HCT116 (cell line): ENCODE measurements at regions not wholly inside any gene's neighbourhood (a gene's known extent, or its start where the extent isn't known, plus 50 kb on each side); places are given as distances from the start of the nearest gene placed in this dataset.

ENCODE experiments used
- ATAC-seq: fragments of 200-7000 bp; cut with Tn5 transposase; 2 replicates; pipeline ENCODE4 v1.9.1; 2020; ENCODE audit warnings: mild to moderate bottlenecking, moderate library complexity
- BruUV-seq: library from RNA; stranded (reverse); fragments of 400-500 nt; replicated peaks from 2 replicates; lab custom pipeline; 2021; lab: Mats Ljungman, UMichigan
- CTCF ChIA-PET: fragments of 300-600 bp; sonication (Branson Sonifier 250); formaldehyde crosslinking; loops from one replicate; lab custom pipeline; 2021; ENCODE audit warnings: antibody characterized with exemption; lab: Charles Lee
- POLR2A ChIA-PET: fragments of 300-600, 350-600 bp; sonication (Branson Sonifier 250); formaldehyde crosslinking; loops from one replicate; lab custom pipeline; 2021; ENCODE audit warnings: antibody characterized with exemption; lab: Charles Lee
- RAD21 ChIA-PET, 2 experiments: fragments of 300-600 bp; sonication (Branson Sonifier 250); formaldehyde crosslinking; loops; one replicate each; lab custom pipeline; 2023; ENCODE audit warnings: low total read pairs in 2 of 2; ENCODE audit not compliant: uncharacterized antibody in 2 of 2, unreplicated experiment in 2 of 2, low non-redundant PET in 1 of 2; lab: Charles Lee
- DNase-seq: peaks from one replicate; pipeline ENCODE4 v3.0.0-alpha.2; 2010; ENCODE audit warnings: low read depth, low spot score
- H2AFZ ChIP-seq: fragments of 200-600 bp; shearing (Covaris generic), sonication (generic); 2 replicates; pipeline ENCODE4 v1.6.1; 2017; ENCODE audit warnings: low read depth, mixed run types, mixed read lengths, antibody characterized with exemption, low read length; ENCODE audit not compliant: poor library complexity, severe bottlenecking
- H3K27ac ChIP-seq: 2 replicates; pipeline ENCODE4 v1.5.1; 2012; ENCODE audit warnings: low read depth, low read length
- H3K27me3 ChIP-seq: fragments of 200-600 bp; sonication (generic); 2 replicates; pipeline ENCODE4 v1.6.1; 2016; ENCODE audit warnings: mixed run types, low read length, mixed read lengths; ENCODE audit not compliant: insufficient read depth
- H3K36me3 ChIP-seq, 2 experiments: fragments of 200-500 bp in 1 of 2; fragments of 200-600 bp in 1 of 2; sonication (Bioruptor generic) in 1 of 2; sonication (generic) in 1 of 2; 2 replicates each; pipeline versions ENCODE4 v1.5.1 to v1.6.1; 2014 to 2016; ENCODE audit warnings: low read length in 2 of 2, inconsistent platforms in 1 of 2, mixed read lengths in 1 of 2, mixed run types in 1 of 2; ENCODE audit not compliant: insufficient read depth in 2 of 2, control insufficient read depth in 1 of 2
- H3K4me1 ChIP-seq, 2 experiments: fragments of 200-600 bp in 1 of 2; sonication (generic) in 1 of 2; 2 replicates each; pipeline versions ENCODE4 v1.5.1 to v1.6.1; 2012 to 2017; ENCODE audit warnings: low read length in 2 of 2, inconsistent platforms in 1 of 2, mild to moderate bottlenecking in 1 of 2, mixed read lengths in 1 of 2, mixed run types in 1 of 2, moderate library complexity in 1 of 2; ENCODE audit not compliant: insufficient read depth in 2 of 2, control insufficient read depth in 1 of 2
- H3K4me2 ChIP-seq: fragments of 200-600 bp; sonication (generic); 2 replicates; pipeline ENCODE4 v1.6.1; 2017; ENCODE audit warnings: mixed run types, low read length, mixed read lengths
- H3K4me3 ChIP-seq, 2 experiments: fragments of 200-600 bp in 1 of 2; sonication (generic) in 1 of 2; replicated peaks in 1 of 2; 2 replicates each; pipeline ENCODE4 v1.5.1; 2011 to 2016; ENCODE audit warnings: low read length in 2 of 2, control low read depth in 1 of 2, low read depth in 1 of 2, mild to moderate bottlenecking in 1 of 2, mixed read lengths in 1 of 2, mixed run types in 1 of 2
- H3K79me2 ChIP-seq: fragments of 200-600 bp; sonication (generic); 2 replicates; pipeline ENCODE4 v1.6.1; 2017; ENCODE audit warnings: mild to moderate bottlenecking, mixed run types, low read length, moderate library complexity, mixed read lengths; ENCODE audit not compliant: insufficient read depth
- H3K9ac ChIP-seq: fragments of 200-600 bp; sonication (generic); 2 replicates; pipeline ENCODE4 v1.6.1; 2016; ENCODE audit warnings: low read length, mixed read lengths
- H3K9me2 ChIP-seq: fragments of 200-600 bp; sonication (generic), shearing (Covaris generic); 2 replicates; pipeline ENCODE4 v1.6.1; 2017; ENCODE audit warnings: mixed run types, mild to moderate bottlenecking, moderate library complexity; ENCODE audit not compliant: insufficient read depth
- H3K9me3 ChIP-seq, 2 experiments: fragments of 200-500 bp in 1 of 2; fragments of 200-600 bp in 1 of 2; sonication (Bioruptor generic) in 1 of 2; sonication (generic) in 1 of 2; 2 replicates each; pipeline ENCODE4 v1.6.1; 2014 to 2017; ENCODE audit warnings: low read length in 2 of 2, mixed read lengths in 2 of 2, inconsistent platforms in 1 of 2, low read depth in 1 of 2, mild to moderate bottlenecking in 1 of 2, mixed run types in 1 of 2, moderate library complexity in 1 of 2; ENCODE audit not compliant: control insufficient read depth in 1 of 2, insufficient read depth in 1 of 2
- H4K20me1 ChIP-seq: fragments of 200-600 bp; sonication (generic), shearing (Covaris generic); 2 replicates; pipeline ENCODE4 v1.6.1; 2017; ENCODE audit warnings: mixed run types, mild to moderate bottlenecking, moderate library complexity; ENCODE audit not compliant: insufficient read depth
- EGR1 ChIP-seq: IDR thresholded peaks from 2 replicates; pipeline ENCODE4 v1.6.1; 2012; ENCODE audit warnings: low read depth
- ELF1 ChIP-seq: IDR thresholded peaks from 2 replicates; pipeline ENCODE4 v1.6.1; 2012; ENCODE audit warnings: low read depth, borderline replicate concordance
- EZH2 ChIP-seq: fragments of 200-600 bp; sonication (generic); IDR thresholded peaks from 2 replicates; pipeline ENCODE4 v1.6.1; 2017; ENCODE audit warnings: antibody characterized with exemption, mixed run types
- EZH2phosphoT487 ChIP-seq: fragments of 200-600 bp; IDR thresholded peaks from 2 replicates; pipeline ENCODE4 v1.6.1; 2018; ENCODE audit warnings: antibody characterized with exemption, borderline replicate concordance
- FOSL1 ChIP-seq: IDR thresholded peaks from 2 replicates; pipeline ENCODE4 v1.6.1; 2012; ENCODE audit warnings: low read depth
- JUND ChIP-seq: IDR thresholded peaks from 2 replicates; pipeline ENCODE4 v1.6.1; 2012
- POLR2AphosphoS5 ChIP-seq: IDR thresholded peaks from 2 replicates; pipeline ENCODE4 v1.6.1; 2011; ENCODE audit warnings: mild to moderate bottlenecking, low read depth, low read length, moderate library complexity
- RAD21 ChIP-seq: IDR thresholded peaks from 2 replicates; pipeline ENCODE4 v1.6.1; 2012; ENCODE audit warnings: low read depth, mild to moderate bottlenecking
- REST ChIP-seq: IDR thresholded peaks from 2 replicates; pipeline ENCODE4 v1.6.1; 2012; ENCODE audit warnings: low read depth
- SP1 ChIP-seq: IDR thresholded peaks from 2 replicates; pipeline ENCODE4 v1.6.1; 2012; ENCODE audit warnings: low read depth
- SRF ChIP-seq: IDR thresholded peaks from 2 replicates; pipeline ENCODE4 v1.6.1; 2012; ENCODE audit warnings: low read depth
- YY1 ChIP-seq: IDR thresholded peaks from 2 replicates; pipeline ENCODE4 v1.6.1; 2011; ENCODE audit warnings: low read length, low read depth, moderate library complexity, mild to moderate bottlenecking; ENCODE audit not compliant: insufficient replicate concordance; ENCODE audit errors: extremely low read depth
- ZFX ChIP-seq: fragments of 450-650 bp; IDR thresholded peaks from 2 replicates; pipeline ENCODE4 v1.6.1; 2017
- intact Hi-C: fragments of 100-400 bp; cut with micrococcal nuclease; formaldehyde crosslinking; loops from 2 replicates; pipeline ENCODE4 v1.10.0; 2022
- TF ChIP-seq, protein P1 (sequence below), 3 experiments: fragments of 200-600 bp in 1 of 3; sonication (generic) in 1 of 3; IDR thresholded peaks in 2 of 3; conservative IDR thresholded peaks in 1 of 3; 2 replicates each; pipeline ENCODE4 v1.5.1; 2012 to 2017; ENCODE audit warnings: low read depth in 2 of 3, low read length in 2 of 3, antibody characterized with exemption in 1 of 3, borderline replicate concordance in 1 of 3, control low read depth in 1 of 3, mild to moderate bottlenecking in 1 of 3, mixed read lengths in 1 of 3, mixed run types in 1 of 3, moderate library complexity in 1 of 3; ENCODE audit not compliant: insufficient read depth in 1 of 3
- TF ChIP-seq, protein P2 (sequence below): IDR thresholded peaks from 2 replicates; pipeline ENCODE4 v1.6.1; 2011; ENCODE audit warnings: mild to moderate bottlenecking, low read length, moderate library complexity; ENCODE audit not compliant: insufficient replicate concordance; ENCODE audit errors: extremely low read depth
- TF ChIP-seq, protein P3 (sequence below): IDR thresholded peaks from 2 replicates; pipeline ENCODE4 v1.6.1; 2012

- Histone ChIP-seq H3K27ac (no peak overlapping the region), H4K20me1 (no peaks in the 10 kb centered on the region), H3K79me2 (no peaks in the 10 kb centered on the region), H3K9ac (no peak overlapping the region), H3K4me2 (no peak overlapping the region), H3K9me3 (0 out of 4 replicates have a peak, but pooled peaks cover 0 to 4% of the 10 kb centered on the region in 2 experiments), H3K4me1 (no peaks in the 10 kb centered on the region), H3K4me3 (no peak overlapping the region), H3K36me3 (no peaks in the 10 kb centered on the region), H3K9me2 (no peaks in the 10 kb centered on the region), H2AFZ (no peak overlapping the region), H3K27me3 (no peaks in the 10 kb centered on the region)
- TF ChIP-seq POLR2AphosphoS5 = no peak
- no peak for TF ChIP-seq ZFX
- TF ChIP-seq EGR1 = no peak
- no peak for TF ChIP-seq SP1
- TF ChIP-seq YY1 = no peak
- no peak for TF ChIP-seq ELF1
- no peak for TF ChIP-seq JUND
- TF ChIP-seq REST = no peak
- no peak for TF ChIP-seq SRF
- TF ChIP-seq EZH2 = no peak
- no peak for TF ChIP-seq EZH2phosphoT487
- TF ChIP-seq RAD21 = no peak
- TF ChIP-seq FOSL1 = no peak
- TF ChIP-seq, protein P1, sequence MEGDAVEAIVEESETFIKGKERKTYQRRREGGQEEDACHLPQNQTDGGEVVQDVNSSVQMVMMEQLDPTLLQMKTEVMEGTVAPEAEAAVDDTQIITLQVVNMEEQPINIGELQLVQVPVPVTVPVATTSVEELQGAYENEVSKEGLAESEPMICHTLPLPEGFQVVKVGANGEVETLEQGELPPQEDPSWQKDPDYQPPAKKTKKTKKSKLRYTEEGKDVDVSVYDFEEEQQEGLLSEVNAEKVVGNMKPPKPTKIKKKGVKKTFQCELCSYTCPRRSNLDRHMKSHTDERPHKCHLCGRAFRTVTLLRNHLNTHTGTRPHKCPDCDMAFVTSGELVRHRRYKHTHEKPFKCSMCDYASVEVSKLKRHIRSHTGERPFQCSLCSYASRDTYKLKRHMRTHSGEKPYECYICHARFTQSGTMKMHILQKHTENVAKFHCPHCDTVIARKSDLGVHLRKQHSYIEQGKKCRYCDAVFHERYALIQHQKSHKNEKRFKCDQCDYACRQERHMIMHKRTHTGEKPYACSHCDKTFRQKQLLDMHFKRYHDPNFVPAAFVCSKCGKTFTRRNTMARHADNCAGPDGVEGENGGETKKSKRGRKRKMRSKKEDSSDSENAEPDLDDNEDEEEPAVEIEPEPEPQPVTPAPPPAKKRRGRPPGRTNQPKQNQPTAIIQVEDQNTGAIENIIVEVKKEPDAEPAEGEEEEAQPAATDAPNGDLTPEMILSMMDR (IDR thresholded peaks at IDR 0.05 in 2 of 3, conservative IDR thresholded peaks at IDR 0.05 in 1 of 3; ENCODE audit: borderline replicate concordance in 1 of 3, insufficient read depth in 1 of 3, low read depth in 2 of 3, low read length in 2 of 3) = no peak
- TF ChIP-seq, protein P2, sequence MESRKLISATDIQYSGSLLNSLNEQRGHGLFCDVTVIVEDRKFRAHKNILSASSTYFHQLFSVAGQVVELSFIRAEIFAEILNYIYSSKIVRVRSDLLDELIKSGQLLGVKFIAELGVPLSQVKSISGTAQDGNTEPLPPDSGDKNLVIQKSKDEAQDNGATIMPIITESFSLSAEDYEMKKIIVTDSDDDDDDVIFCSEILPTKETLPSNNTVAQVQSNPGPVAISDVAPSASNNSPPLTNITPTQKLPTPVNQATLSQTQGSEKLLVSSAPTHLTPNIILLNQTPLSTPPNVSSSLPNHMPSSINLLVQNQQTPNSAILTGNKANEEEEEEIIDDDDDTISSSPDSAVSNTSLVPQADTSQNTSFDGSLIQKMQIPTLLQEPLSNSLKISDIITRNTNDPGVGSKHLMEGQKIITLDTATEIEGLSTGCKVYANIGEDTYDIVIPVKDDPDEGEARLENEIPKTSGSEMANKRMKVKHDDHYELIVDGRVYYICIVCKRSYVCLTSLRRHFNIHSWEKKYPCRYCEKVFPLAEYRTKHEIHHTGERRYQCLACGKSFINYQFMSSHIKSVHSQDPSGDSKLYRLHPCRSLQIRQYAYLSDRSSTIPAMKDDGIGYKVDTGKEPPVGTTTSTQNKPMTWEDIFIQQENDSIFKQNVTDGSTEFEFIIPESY = no peak
- TF ChIP-seq, protein P3, sequence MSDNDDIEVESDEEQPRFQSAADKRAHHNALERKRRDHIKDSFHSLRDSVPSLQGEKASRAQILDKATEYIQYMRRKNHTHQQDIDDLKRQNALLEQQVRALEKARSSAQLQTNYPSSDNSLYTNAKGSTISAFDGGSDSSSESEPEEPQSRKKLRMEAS = no peak
- ChIA-PET RAD21 (no interaction called here), POLR2A (no interaction called here), CTCF (no interaction called here)
- intact Hi-C loops = no loop called here
- no peak for ATAC-seq
- BruUV-seq = no TSS peak
- no peak for DNase-seq
These were observed 677.4 kb upstream of the SLITRK6 start for GRCh38 chr13:86476656-86477055.
